ENCODE measurements at regions not wholly inside any gene's neighbourhood (a gene's known extent, or its start where the extent isn't known, plus 50 kb on each side); places are given as distances from the start of the nearest gene placed in this dataset.

- Histone ChIP-seq H3K27ac (no peak overlapping the region), H3K27me3 (replicated peaks; ENCODE audit: insufficient read depth) (no peaks in the 10 kb centered on the region), H3K36me3 (no peaks in the 10 kb centered on the region), H3K4me1 (replicated peaks) (no peaks in the 10 kb centered on the region), H3K4me3 (no peak overlapping the region), H3K9me3 (no peaks in the 10 kb centered on the region)
- 81% methylated on average over 7 of the region's 7 CpGs for WGBS
- TF ChIP-seq POLR2AphosphoS5 (IDR thresholded peaks at IDR 0.05) (no peak), POLR2A (IDR thresholded peaks at IDR 0.05) (no peak), CTCF (IDR thresholded peaks at IDR 0.05) (no peak)
- intact Hi-C loops (cut with DNase I): no loop called here
- no peak for DNase-seq (ENCODE audit: low spot score)
Observed at GRCh38 chr14:58816416-58817115, 178.8 kb downstream of the DACT1 start.

DNA sequence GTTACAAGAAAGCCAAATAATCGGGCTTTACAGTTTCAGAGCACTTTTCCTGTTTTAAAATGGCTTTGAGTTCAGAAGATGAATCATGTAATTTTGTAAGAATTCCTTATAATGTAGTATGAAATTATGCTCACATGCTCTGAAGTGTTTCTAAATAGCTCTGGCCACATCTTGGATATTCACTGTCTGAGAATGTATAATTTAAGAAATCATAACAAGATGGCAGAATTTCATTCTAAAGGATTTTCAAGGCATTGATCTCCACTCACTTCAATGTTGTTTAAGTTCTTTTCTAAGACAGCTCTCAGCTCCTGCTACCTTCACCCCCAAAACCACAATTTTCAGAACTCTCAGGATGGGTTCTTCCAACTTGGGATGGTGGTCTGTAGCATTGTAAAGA, 180.1 kb downstream of the DACT1 start:
- Histone ChIP-seq H3K4me1 (replicated peaks) (no peaks in the 10 kb centered on the region), H3K36me3 (no peaks in the 10 kb centered on the region), H3K27ac (no peak overlapping the region), H3K4me3 (no peak overlapping the region), H3K27me3 (replicated peaks; ENCODE audit: insufficient read depth) (no peaks in the 10 kb centered on the region), H3K9me3 (no peaks in the 10 kb centered on the region)
- TF ChIP-seq POLR2AphosphoS5 (IDR thresholded peaks at IDR 0.05) (no peak), CTCF (IDR thresholded peaks at IDR 0.05) (no peak), POLR2A (IDR thresholded peaks at IDR 0.05) (no peak)
- DNase-seq (ENCODE audit: low spot score): no peak
- 67% methylated on average over 1 of the region's 1 CpG for WGBS
- intact Hi-C loops (cut with DNase I): no loop called here

DNA sequence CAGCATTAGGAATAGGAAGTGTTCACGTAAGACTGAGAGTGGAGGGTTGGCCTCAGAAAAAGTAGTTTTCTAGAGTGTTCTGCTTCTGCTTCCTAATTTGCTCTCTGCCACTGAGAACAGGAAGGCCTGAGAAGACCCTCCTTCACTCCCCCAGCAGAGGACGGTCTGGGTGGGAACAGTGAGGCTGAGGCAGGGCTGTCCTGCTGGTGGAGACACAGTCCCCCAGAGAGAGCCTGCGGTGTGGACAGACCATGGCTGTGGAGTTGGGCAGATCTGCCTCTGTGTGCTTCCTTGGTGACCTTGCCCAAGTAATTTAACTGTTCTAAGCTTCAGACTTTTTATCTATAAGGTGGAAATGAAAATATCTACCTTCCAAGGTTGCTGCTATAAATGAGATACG, 182.3 kb downstream of the DACT1 start:
- Histone ChIP-seq H3K4me3 (no peak overlapping the region), H3K4me1 (replicated peaks) (no peaks in the 10 kb centered on the region), H3K27ac (no peak overlapping the region), H3K27me3 (replicated peaks; ENCODE audit: insufficient read depth) (no peaks in the 10 kb centered on the region), H3K36me3 (no peaks in the 10 kb centered on the region), H3K9me3 (no peaks in the 10 kb centered on the region)
- no peak for DNase-seq (ENCODE audit: low spot score)
- intact Hi-C loops (cut with DNase I): no loop called here
- WGBS: 92% methylated on average over 4 of the region's 4 CpGs
- no peak for TF ChIP-seq POLR2A (IDR thresholded peaks at IDR 0.05)
- no peak for TF ChIP-seq POLR2AphosphoS5 (IDR thresholded peaks at IDR 0.05)
- TF ChIP-seq CTCF (IDR thresholded peaks at IDR 0.05): no peak

DNA sequence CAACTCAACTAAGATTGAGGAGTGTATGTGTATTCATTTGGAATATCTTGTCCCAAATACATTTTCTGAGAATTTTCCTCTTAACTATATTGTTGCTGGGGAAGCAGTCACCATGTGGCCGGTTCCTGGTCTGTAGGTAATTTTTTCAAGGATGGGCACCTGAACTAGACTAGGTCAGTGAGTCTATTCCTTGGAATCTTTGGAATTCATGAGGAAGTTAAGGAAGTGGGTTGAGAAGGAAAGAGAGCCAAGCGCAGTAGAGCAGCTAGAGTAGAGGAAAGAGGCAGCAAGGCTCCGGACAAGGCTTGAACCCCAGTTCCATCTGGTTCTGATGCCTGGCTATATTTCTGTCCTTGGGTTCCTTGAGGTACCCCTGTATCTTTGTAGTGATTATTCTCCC, 183.7 kb downstream of the DACT1 start:
- no peaks in the 10 kb centered on the region for H3K4me1 ChIP-seq (replicated peaks)
- no peak overlapping the region for H3K27ac ChIP-seq
- 98% methylated on average over 3 of the region's 3 CpGs for WGBS
- TF ChIP-seq CTCF (IDR thresholded peaks at IDR 0.05): no peak
- TF ChIP-seq POLR2A (IDR thresholded peaks at IDR 0.05): no peak
- TF ChIP-seq POLR2AphosphoS5 (IDR thresholded peaks at IDR 0.05): no peak
- H3K9me3 ChIP-seq: no peaks in the 10 kb centered on the region
- intact Hi-C loops (cut with DNase I): no loop called here
- H3K27me3 ChIP-seq (replicated peaks; ENCODE audit: insufficient read depth): no peaks in the 10 kb centered on the region
- no peak overlapping the region for H3K4me3 ChIP-seq
- DNase-seq (ENCODE audit: low spot score): no peak
- H3K36me3 ChIP-seq: no peaks in the 10 kb centered on the region

DNA sequence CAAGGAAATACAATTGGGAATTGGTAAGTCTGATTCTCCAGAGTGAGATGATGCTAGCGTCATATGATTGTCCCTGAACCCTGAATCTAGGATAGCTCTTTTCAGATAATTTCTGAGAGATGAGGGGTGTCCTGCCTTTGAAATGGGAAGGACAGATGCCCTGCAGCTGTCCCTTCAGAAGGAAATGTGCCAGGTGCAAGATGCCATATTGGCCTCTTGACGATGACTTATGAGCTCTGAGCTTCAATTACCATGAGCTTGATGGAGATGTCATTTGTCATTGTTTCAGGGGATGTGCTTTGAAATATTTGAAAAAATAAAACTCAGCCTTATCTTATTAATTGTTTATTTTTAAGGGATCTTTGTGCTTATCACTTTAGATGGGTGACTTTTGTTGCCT, 185.1 kb downstream of the DACT1 start:
- no peaks in the 10 kb centered on the region for H3K36me3 ChIP-seq
- no peaks in the 10 kb centered on the region for H3K4me1 ChIP-seq (replicated peaks)
- H3K27me3 ChIP-seq (replicated peaks; ENCODE audit: insufficient read depth): no peaks in the 10 kb centered on the region
- no peak for DNase-seq (ENCODE audit: low spot score)
- intact Hi-C loops (cut with DNase I): no loop called here
- H3K9me3 ChIP-seq: no peaks in the 10 kb centered on the region
- H3K27ac ChIP-seq: no peak overlapping the region
- TF ChIP-seq POLR2AphosphoS5 (IDR thresholded peaks at IDR 0.05) (no peak), POLR2A (IDR thresholded peaks at IDR 0.05) (no peak), CTCF (IDR thresholded peaks at IDR 0.05) (no peak)
- WGBS: 94% methylated on average over 2 of the region's 2 CpGs
- no peak overlapping the region for H3K4me3 ChIP-seq

Data from prostate gland (tissue), 2 donors.